ENCODE measurements at regions not wholly inside any gene's neighbourhood (a gene's known extent, or its start where the extent isn't known, plus 50 kb on each side); places are given as distances from the start of the nearest gene placed in this dataset.

DNA sequence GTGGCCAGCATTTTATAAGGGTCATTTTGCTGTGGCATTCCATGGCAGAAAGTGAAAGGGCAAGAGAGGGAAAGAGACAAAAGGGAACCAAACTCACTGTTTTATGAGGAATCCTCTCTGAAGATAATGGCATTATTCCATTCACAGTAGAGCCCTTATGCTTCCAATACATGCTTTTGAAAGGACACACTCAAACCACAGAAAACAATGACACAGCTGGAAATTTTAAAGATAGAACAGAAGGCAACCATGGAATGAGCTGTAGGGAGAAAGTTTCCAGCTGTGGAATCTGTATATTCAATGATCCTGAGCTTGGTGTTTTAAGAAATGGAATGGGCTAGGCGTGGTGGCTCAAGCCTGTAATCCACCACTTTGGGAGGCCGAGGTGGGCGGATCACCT, 677.4 kb downstream of the SLITRK1 start:
- TF ChIP-seq, protein P1, sequence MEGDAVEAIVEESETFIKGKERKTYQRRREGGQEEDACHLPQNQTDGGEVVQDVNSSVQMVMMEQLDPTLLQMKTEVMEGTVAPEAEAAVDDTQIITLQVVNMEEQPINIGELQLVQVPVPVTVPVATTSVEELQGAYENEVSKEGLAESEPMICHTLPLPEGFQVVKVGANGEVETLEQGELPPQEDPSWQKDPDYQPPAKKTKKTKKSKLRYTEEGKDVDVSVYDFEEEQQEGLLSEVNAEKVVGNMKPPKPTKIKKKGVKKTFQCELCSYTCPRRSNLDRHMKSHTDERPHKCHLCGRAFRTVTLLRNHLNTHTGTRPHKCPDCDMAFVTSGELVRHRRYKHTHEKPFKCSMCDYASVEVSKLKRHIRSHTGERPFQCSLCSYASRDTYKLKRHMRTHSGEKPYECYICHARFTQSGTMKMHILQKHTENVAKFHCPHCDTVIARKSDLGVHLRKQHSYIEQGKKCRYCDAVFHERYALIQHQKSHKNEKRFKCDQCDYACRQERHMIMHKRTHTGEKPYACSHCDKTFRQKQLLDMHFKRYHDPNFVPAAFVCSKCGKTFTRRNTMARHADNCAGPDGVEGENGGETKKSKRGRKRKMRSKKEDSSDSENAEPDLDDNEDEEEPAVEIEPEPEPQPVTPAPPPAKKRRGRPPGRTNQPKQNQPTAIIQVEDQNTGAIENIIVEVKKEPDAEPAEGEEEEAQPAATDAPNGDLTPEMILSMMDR (IDR thresholded peaks at IDR 0.05; ENCODE audit: low read depth, low read length) = no peak
- TF ChIP-seq POLR2A (IDR thresholded peaks at IDR 0.05; ENCODE audit: extremely low read depth, insufficient read length) = no peak
- TF ChIP-seq, protein P2, sequence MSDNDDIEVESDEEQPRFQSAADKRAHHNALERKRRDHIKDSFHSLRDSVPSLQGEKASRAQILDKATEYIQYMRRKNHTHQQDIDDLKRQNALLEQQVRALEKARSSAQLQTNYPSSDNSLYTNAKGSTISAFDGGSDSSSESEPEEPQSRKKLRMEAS (IDR thresholded peaks at IDR 0.05; ENCODE audit: low read depth, low read length) = no peak
